ENCODE measurements at regions not wholly inside any gene's neighbourhood (a gene's known extent, or its start where the extent isn't known, plus 50 kb on each side); places are given as distances from the start of the nearest gene placed in this dataset.

- intact Hi-C loops (cut with micrococcal nuclease; ENCODE audit: unreplicated experiment) = no loop called here
- no peak for ATAC-seq
- no peak overlapping the region for H3K27ac ChIP-seq (ENCODE audit: low read length)
- TF ChIP-seq SIN3A (IDR thresholded peaks at IDR 0.05; ENCODE audit: borderline replicate concordance, insufficient read depth, low read depth, low read length) = no peak
- no peak for TF ChIP-seq CTCF (IDR thresholded peaks at IDR 0.05)
- TF ChIP-seq REST (IDR thresholded peaks at IDR 0.05; ENCODE audit: insufficient read depth in 1 of 2, low read depth in 2 of 2, low read length in 1 of 2) = no peak
- TF ChIP-seq POLR2AphosphoS5 (IDR thresholded peaks at IDR 0.05; ENCODE audit: low read depth, low read length) = no peak
- in situ Hi-C loops (cut with HindIII; ENCODE audit: low pct_unique_long_range_greater_than_20kb, low sequenced_read_pairs) = no loop called here
- H3K4me1 ChIP-seq (ENCODE audit: control insufficient read depth, insufficient read depth, low read length) = no peaks in the 10 kb centered on the region
- no peak for DNase-seq (ENCODE audit: low read depth, low spot score)
- no peak overlapping the region for H3K4me3 ChIP-seq (ENCODE audit: low read depth in 2 of 2, low read length in 2 of 2)
- ChIA-PET POLR2A (no interaction called here), CTCF (no interaction called here)
- H3K36me3 ChIP-seq (ENCODE audit: control insufficient read depth, insufficient read depth, low read length) = no peaks in the 10 kb centered on the region
- no peaks in the 10 kb centered on the region for H3K9me3 ChIP-seq (ENCODE audit: control insufficient read depth, insufficient read depth, low read depth, low read length)
- no peaks in the 10 kb centered on the region for H3K27me3 ChIP-seq (ENCODE audit: control insufficient read depth, insufficient read depth, low read length)
- BruUV-seq (replicated peaks) = no TSS peak
These were observed 174.9 kb upstream of the MXRA5 start for GRCh38 chrX:3521396-3521795.

- H3K36me3 ChIP-seq (ENCODE audit: control insufficient read depth, insufficient read depth, low read length) = no peaks in the 10 kb centered on the region
- no TSS peak for BruUV-seq (replicated peaks)
- TF ChIP-seq REST (IDR thresholded peaks at IDR 0.05; ENCODE audit: insufficient read depth in 1 of 2, low read depth in 2 of 2, low read length in 1 of 2) = no peak
- no peak for TF ChIP-seq SIN3A (IDR thresholded peaks at IDR 0.05; ENCODE audit: borderline replicate concordance, insufficient read depth, low read depth, low read length)
- TF ChIP-seq CTCF (IDR thresholded peaks at IDR 0.05) = no peak
- TF ChIP-seq POLR2AphosphoS5 (IDR thresholded peaks at IDR 0.05; ENCODE audit: low read depth, low read length) = no peak
- no peak for TF ChIP-seq TCF7L2 (IDR thresholded peaks at IDR 0.05; ENCODE audit: low read depth, low read length)
- POLR2A ChIA-PET = no interaction called here
- H3K4me3 ChIP-seq (ENCODE audit: low read depth in 2 of 2, low read length in 2 of 2) = no peak overlapping the region
- no peaks in the 10 kb centered on the region for H3K27me3 ChIP-seq (ENCODE audit: control insufficient read depth, insufficient read depth, low read length)
- CTCF ChIA-PET = no interaction called here
- DNase-seq (ENCODE audit: low read depth, low spot score) = no peak
- no peaks in the 10 kb centered on the region for H3K4me1 ChIP-seq (ENCODE audit: control insufficient read depth, insufficient read depth, low read length)
- intact Hi-C loops (cut with micrococcal nuclease; ENCODE audit: unreplicated experiment) = no loop called here
- in situ Hi-C loops (cut with HindIII; ENCODE audit: low pct_unique_long_range_greater_than_20kb, low sequenced_read_pairs) = no loop called here
- no peaks in the 10 kb centered on the region for H3K9me3 ChIP-seq (ENCODE audit: control insufficient read depth, insufficient read depth, low read depth, low read length)
- no peak for ATAC-seq
- no peak overlapping the region for H3K27ac ChIP-seq (ENCODE audit: low read length)
These were observed 174.5 kb upstream of the MXRA5 start for GRCh38 chrX:3520982-3521381.

Measured in Panc1 (cell line).